ENCODE measurements at regions not wholly inside any gene's neighbourhood (a gene's known extent, or its start where the extent isn't known, plus 50 kb on each side); places are given as distances from the start of the nearest gene placed in this dataset.

- TF ChIP-seq POLR2A (IDR thresholded peaks at IDR 0.05) = no peak
- TF ChIP-seq, protein P1, sequence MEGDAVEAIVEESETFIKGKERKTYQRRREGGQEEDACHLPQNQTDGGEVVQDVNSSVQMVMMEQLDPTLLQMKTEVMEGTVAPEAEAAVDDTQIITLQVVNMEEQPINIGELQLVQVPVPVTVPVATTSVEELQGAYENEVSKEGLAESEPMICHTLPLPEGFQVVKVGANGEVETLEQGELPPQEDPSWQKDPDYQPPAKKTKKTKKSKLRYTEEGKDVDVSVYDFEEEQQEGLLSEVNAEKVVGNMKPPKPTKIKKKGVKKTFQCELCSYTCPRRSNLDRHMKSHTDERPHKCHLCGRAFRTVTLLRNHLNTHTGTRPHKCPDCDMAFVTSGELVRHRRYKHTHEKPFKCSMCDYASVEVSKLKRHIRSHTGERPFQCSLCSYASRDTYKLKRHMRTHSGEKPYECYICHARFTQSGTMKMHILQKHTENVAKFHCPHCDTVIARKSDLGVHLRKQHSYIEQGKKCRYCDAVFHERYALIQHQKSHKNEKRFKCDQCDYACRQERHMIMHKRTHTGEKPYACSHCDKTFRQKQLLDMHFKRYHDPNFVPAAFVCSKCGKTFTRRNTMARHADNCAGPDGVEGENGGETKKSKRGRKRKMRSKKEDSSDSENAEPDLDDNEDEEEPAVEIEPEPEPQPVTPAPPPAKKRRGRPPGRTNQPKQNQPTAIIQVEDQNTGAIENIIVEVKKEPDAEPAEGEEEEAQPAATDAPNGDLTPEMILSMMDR (IDR thresholded peaks at IDR 0.05) = no peak
- Histone ChIP-seq H3K36me3 (replicated peaks in 1 of 2) (no peaks in the 10 kb centered on the region), H3K27ac (no peak overlapping the region), H3K4me3 (no peak overlapping the region), H3K4me1 (replicated peaks in 1 of 2) (no peaks in the 10 kb centered on the region), H3K9me3 (replicated peaks in 1 of 3) (no peaks in the 10 kb centered on the region), H3K27me3 (no peaks in the 10 kb centered on the region)
- 56 to 95% (median 73%) methylated on average over 4 of the region's 4 CpGs for WGBS, 4 donors
- intact Hi-C loops (cut with DNase I) = no loop called here
- DNase-seq = no peak
Observed at GRCh38 chr1:75668813-75669212, 55.7 kb upstream of the ACADM start.

DNA sequence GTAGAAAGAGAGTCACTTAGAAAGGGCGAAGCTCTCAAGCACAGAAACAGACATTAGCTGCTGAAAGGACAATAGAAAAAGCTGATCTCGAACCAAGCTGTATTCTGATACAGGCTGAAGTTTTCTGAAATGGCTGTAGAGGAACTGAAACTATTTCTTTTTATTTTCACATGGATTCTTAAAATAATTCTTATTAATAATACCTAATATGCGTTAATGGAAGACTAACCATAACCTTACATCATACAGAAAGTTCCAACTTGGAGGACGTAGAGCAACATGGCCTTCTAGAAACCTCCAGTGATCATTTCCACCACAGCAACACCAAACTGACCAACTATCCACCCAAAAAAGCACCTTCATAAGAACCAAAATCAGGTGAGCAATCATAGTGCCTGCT lies 52.8 kb upstream of the ACADM start:
- WGBS, 4 donors = 83 to 91% (median 88%) methylated on average over 4 of the region's 4 CpGs
- Histone ChIP-seq H3K9me3 (replicated peaks in 1 of 3) (no peaks in the 10 kb centered on the region), H3K27me3 (no peaks in the 10 kb centered on the region), H3K36me3 (replicated peaks in 1 of 2) (no peaks in the 10 kb centered on the region), H3K27ac (no peak overlapping the region), H3K4me1 (replicated peaks in 1 of 2) (no peaks in the 10 kb centered on the region), H3K4me3 (no peak overlapping the region)
- TF ChIP-seq, protein P1 (IDR thresholded peaks at IDR 0.05) = no peak
- TF ChIP-seq POLR2A (IDR thresholded peaks at IDR 0.05) = no peak
- intact Hi-C loops (cut with DNase I) = no loop called here
- no peak for DNase-seq

GRCh38 chr1:75672108-75672507 lies 52.4 kb upstream of the ACADM start:
- Histone ChIP-seq H3K27ac (no peak overlapping the region), H3K4me1 (replicated peaks in 1 of 2) (no peaks in the 10 kb centered on the region), H3K4me3 (no peak overlapping the region), H3K27me3 (no peaks in the 10 kb centered on the region), H3K9me3 (replicated peaks in 1 of 3) (no peaks in the 10 kb centered on the region), H3K36me3 (replicated peaks in 1 of 2) (no peaks in the 10 kb centered on the region)
- no peak for DNase-seq
- no peak for TF ChIP-seq POLR2A (IDR thresholded peaks at IDR 0.05)
- TF ChIP-seq, protein P1 (IDR thresholded peaks at IDR 0.05) = no peak
- WGBS, 4 donors = 92 to 100% (median 98%) methylated on average over 2 of the region's 2 CpGs
- intact Hi-C loops (cut with DNase I) = no loop called here

DNA sequence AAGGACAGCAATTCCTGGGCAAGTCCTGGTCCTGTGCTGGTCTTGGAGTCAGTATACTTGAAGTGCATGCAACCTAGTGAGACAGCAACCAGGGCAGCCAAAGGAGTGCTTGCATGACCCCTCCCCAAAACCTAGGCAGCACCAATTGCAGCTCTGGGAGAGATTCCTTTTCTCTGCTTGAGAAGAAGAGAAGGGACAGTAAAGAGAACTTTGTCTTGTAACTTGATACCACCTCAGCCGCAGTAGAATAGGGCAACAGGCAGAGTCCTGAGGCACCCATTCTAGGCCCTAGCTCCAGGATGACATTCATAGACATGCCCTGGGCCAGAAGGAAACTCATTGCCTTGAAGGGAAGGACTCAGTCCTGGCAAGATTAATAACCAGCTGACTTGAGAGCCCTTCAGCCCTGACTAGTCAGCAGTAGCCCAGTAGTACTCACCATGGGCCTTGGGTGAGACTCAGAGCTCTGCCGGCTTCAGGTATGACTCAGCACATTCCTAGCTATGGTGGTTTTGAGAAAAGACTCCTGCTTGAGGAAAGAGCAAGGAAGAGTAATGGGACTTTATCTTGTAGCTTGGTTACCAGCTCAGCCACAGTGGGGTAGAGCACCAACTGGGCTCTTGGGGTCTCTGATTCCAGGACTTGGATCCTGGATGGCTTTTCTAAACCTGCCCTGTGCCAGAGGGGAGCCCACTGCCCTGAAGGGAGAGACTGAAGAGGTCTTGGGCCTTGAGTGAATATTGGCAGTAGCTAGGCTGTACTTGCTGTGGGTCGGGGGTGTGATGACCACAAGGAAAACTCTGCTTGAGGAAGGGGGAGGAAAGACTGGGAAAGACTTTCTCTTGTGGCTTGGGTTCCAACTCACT lies 51.7 kb upstream of the ACADM start:
- Histone ChIP-seq H3K27ac (no peak overlapping the region), H3K9me3 (replicated peaks in 1 of 3) (no peaks in the 10 kb centered on the region), H3K27me3 (no peaks in the 10 kb centered on the region), H3K4me1 (replicated peaks in 1 of 2) (no peaks in the 10 kb centered on the region), H3K4me3 (no peak overlapping the region), H3K36me3 (replicated peaks in 1 of 2) (no peaks in the 10 kb centered on the region)
- peak in 2 of 7 donors; percentile 2 to 11 for DNase-seq
- 64 to 69% (median 69%) methylated on average over 3 of the region's 3 CpGs for WGBS, 4 donors
- TF ChIP-seq, protein P1 (IDR thresholded peaks at IDR 0.05) = no peak
- TF ChIP-seq POLR2A (IDR thresholded peaks at IDR 0.05) = no peak
- intact Hi-C loops (cut with DNase I) = no loop called here
